Common myeloid progenitor, CD34-positive (primary cell): ENCODE measurements at regions not wholly inside any gene's neighbourhood (a gene's known extent, or its start where the extent isn't known, plus 50 kb on each side); places are given as distances from the start of the nearest gene placed in this dataset.

Experiments
- CTCF ChIA-PET: fragments of 350-600 bp; sonication (Branson Sonifier 250); formaldehyde crosslinking; loops from one replicate; lab custom pipeline; 2021; ENCODE audit warnings: antibody characterized with exemption; lab: Charles Lee
- POLR2A ChIA-PET: fragments of 350-600 bp; sonication (Branson Sonifier 250); formaldehyde crosslinking; loops from one replicate; lab custom pipeline; 2021; ENCODE audit warnings: antibody characterized with exemption; lab: Charles Lee
- DNase-seq, 3 donors: peaks; one replicate each; pipeline versions ENCODE4 v3.0.0 to v3.0.0-alpha.2; 2013
- H3K27ac ChIP-seq, 2 experiments: 1 replicate in 1 of 2; 2 replicates in 1 of 2; pipeline ENCODE4 v1.7.0; 2013; ENCODE audit warnings: inconsistent platforms in 2 of 2, low read length in 2 of 2, mild to moderate bottlenecking in 2 of 2, low read depth in 1 of 2, moderate library complexity in 1 of 2; ENCODE audit not compliant: severe bottlenecking in 2 of 2, insufficient read depth in 1 of 2, poor library complexity in 1 of 2
- H3K27me3 ChIP-seq, 5 experiments: replicated peaks in 2 of 5; 1 replicate in 3 of 5; 2 replicates in 2 of 5; pipeline versions ENCODE4 v1.6.1 to v1.7.0; 2013; ENCODE audit warnings: low read length in 4 of 5, mild to moderate bottlenecking in 2 of 5, moderate library complexity in 2 of 5, inconsistent platforms in 1 of 5; ENCODE audit not compliant: insufficient read depth in 5 of 5, control insufficient read depth in 4 of 5
- H3K36me3 ChIP-seq, 4 experiments: 1 replicate in 2 of 4; 2 replicates in 2 of 4; pipeline versions ENCODE4 v1.6.1 to v1.7.0; 2013; ENCODE audit warnings: low read length in 3 of 4, control low read depth in 1 of 4, mild to moderate bottlenecking in 1 of 4; ENCODE audit not compliant: control insufficient read depth in 4 of 4, insufficient read depth in 4 of 4
- H3K4me1 ChIP-seq, 4 experiments: 1 replicate in 3 of 4; 2 replicates in 1 of 4; pipeline versions ENCODE4 v1.6.1 to v1.7.1; 2013; ENCODE audit warnings: low read length in 3 of 4, mild to moderate bottlenecking in 3 of 4, control low read depth in 1 of 4, inconsistent platforms in 1 of 4, moderate library complexity in 1 of 4; ENCODE audit not compliant: control insufficient read depth in 4 of 4, insufficient read depth in 4 of 4; ENCODE audit errors: control extremely low read depth in 1 of 4
- H3K4me3 ChIP-seq, 7 experiments: 1 replicate in 4 of 7; 2 replicates in 3 of 7; pipeline versions ENCODE4 v1.5.1 to v1.7.0; 2013; ENCODE audit warnings: mild to moderate bottlenecking in 7 of 7, low read length in 6 of 7, moderate library complexity in 6 of 7, inconsistent platforms in 2 of 7, low read depth in 2 of 7, control low read depth in 1 of 7; ENCODE audit not compliant: insufficient read depth in 4 of 7, control insufficient read depth in 1 of 7; ENCODE audit errors: extremely low read depth in 1 of 7
- H3K9me3 ChIP-seq, 5 experiments: 1 replicate in 4 of 5; 2 replicates in 1 of 5; pipeline versions ENCODE4 v1.6.1 to v1.7.1; 2013; ENCODE audit warnings: low read length in 4 of 5, mild to moderate bottlenecking in 2 of 5, inconsistent platforms in 1 of 5, low read depth in 1 of 5, moderate library complexity in 1 of 5; ENCODE audit not compliant: control insufficient read depth in 4 of 5, insufficient read depth in 2 of 5; ENCODE audit errors: control extremely low read depth in 1 of 5
- WGBS: methylation state at CpG from one replicate; pipeline ENCODE4 v1.1.5; 2013; ENCODE audit not compliant: insufficient coverage; 5-methylcytosine and 5-hydroxymethylcytosine counted together

DNA sequence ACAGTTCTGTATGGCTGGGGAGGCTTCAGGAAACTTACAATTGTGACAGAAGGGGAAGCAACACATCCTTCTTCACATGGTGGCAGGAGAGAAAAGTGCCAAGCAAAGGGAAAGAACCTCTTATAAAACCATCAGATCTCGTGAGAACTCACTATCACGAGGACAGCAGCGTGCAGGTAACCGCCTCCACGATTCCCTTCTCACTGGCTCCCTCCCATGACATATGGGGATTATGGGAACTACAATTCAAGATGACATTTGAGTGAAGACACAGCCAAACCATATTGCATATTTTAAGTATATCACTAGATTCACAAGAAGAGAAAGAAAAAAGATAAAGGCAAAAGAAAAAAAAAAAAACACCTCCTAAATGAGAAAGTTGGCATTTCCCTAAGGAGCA, 431.9 kb upstream of the RGS17 start:
- H3K27me3 ChIP-seq, result peaks cover 0 to 2% (median 0%) of the 10 kb centered on the region in 5 experiments
- POLR2A ChIA-PET, result no interaction called here
- CTCF ChIA-PET, result no interaction called here
- H3K27ac ChIP-seq, result no peak overlapping the region
- WGBS, result no CpG with 5 or more reads among the region's 5 CpGs
- H3K36me3 ChIP-seq, result no peaks in the 10 kb centered on the region
- no peak overlapping the region for H3K4me3 ChIP-seq
- H3K4me1 ChIP-seq, result no peaks in the 10 kb centered on the region
- no peak for DNase-seq
- no peaks in the 10 kb centered on the region for H3K9me3 ChIP-seq

DNA sequence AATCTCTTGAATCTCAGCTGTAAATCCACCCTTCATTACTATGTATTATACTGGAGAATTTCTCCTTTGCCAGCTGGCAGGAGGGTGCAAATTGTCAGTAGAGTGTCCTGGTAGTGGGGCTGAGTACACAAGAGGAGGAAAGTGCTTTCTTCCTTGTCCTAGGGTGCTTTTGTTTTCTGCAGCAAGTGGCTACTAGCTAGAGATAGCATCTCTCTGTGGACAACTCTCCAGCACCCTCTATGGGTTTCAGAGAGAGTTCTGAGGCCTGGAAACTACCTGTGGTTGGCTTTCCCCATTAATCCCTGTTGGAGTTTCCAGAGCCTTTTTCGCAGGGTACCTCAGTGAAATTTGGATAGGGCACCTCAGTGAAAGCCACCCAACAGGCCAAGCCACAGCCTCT, 422.5 kb upstream of the RGS17 start:
- Histone ChIP-seq H3K27ac (no peak overlapping the region), H3K27me3 (no peaks in the 10 kb centered on the region), H3K36me3 (no peaks in the 10 kb centered on the region), H3K9me3 (no peaks in the 10 kb centered on the region), H3K4me1 (no peaks in the 10 kb centered on the region), H3K4me3 (no peak overlapping the region)
- POLR2A ChIA-PET, result no interaction called here
- CTCF ChIA-PET, result interaction anchor here (1.0 to 1.5 kb wide), 3 partner anchors 11 to 323 kb away, joined by 3 to 5 read pairs (median 4); no protein-coding TSS in a partner anchor
- peak in 2 of 3 donors; percentile 15 to 17 for DNase-seq
- 100% methylated on average over 1 of the region's 1 CpG for WGBS

GRCh38 chr6:153539602-153540001, 408.5 kb upstream of the RGS17 start:
- H3K4me3 ChIP-seq, result no peak overlapping the region
- H3K27me3 ChIP-seq, result no peaks in the 10 kb centered on the region
- DNase-seq, result peak; percentile 2 to 69 (median 55)
- H3K27ac ChIP-seq, result no peak overlapping the region
- CTCF ChIA-PET, result no interaction called here
- no peaks in the 10 kb centered on the region for H3K36me3 ChIP-seq
- peaks cover 0 to 2% (median 0%) of the 10 kb centered on the region in 4 experiments for H3K4me1 ChIP-seq
- 10% methylated on average over 2 of the region's 2 CpGs for WGBS
- peaks cover 0 to 9% (median 0%) of the 10 kb centered on the region in 5 experiments for H3K9me3 ChIP-seq
- POLR2A ChIA-PET, result interaction anchor here (0.6 kb wide), 1 partner anchor 1000 kb away, joined by 4 read pairs; no protein-coding TSS in a partner anchor

GRCh38 chr6:153538491-153538890, 407.4 kb upstream of the RGS17 start:
- no peak for DNase-seq
- no peak overlapping the region for H3K4me3 ChIP-seq
- H3K36me3 ChIP-seq, result no peaks in the 10 kb centered on the region
- H3K4me1 ChIP-seq, result peaks cover 0 to 2% (median 0%) of the 10 kb centered on the region in 4 experiments
- no peak overlapping the region for H3K27ac ChIP-seq
- ChIA-PET CTCF (interaction anchor here (0.6 kb wide), 1 partner anchor 27 kb away, joined by 3 read pairs; no protein-coding TSS in a partner anchor), POLR2A (no interaction called here)
- WGBS, result no CpG with 5 or more reads among the region's 1 CpG
- H3K9me3 ChIP-seq, result peaks cover 0 to 7% (median 0%) of the 10 kb centered on the region in 5 experiments
- H3K27me3 ChIP-seq, result no peaks in the 10 kb centered on the region

- DNase-seq, result no peak
Measured at GRCh38 chr6:153537422-153537821, 406.3 kb upstream of the RGS17 start.

GRCh38 chr6:153526479-153526878, 395.4 kb upstream of the RGS17 start:
- WGBS, result 80% methylated on average over 1 of the region's 3 CpGs
- Histone ChIP-seq H3K4me1 (no peaks in the 10 kb centered on the region), H3K27me3 (no peaks in the 10 kb centered on the region), H3K36me3 (no peaks in the 10 kb centered on the region), H3K27ac (no peak overlapping the region), H3K9me3 (peaks cover 0 to 2% (median 0%) of the 10 kb centered on the region in 5 experiments), H3K4me3 (no peak overlapping the region)
- ChIA-PET POLR2A (no interaction called here), CTCF (no interaction called here)
- no peak for DNase-seq

More at GRCh38 chr6:153537422-153537821, 406.3 kb upstream of the RGS17 start:
- Histone ChIP-seq H3K4me1 (peaks cover 0 to 2% (median 0%) of the 10 kb centered on the region in 4 experiments), H3K36me3 (no peaks in the 10 kb centered on the region), H3K27me3 (no peaks in the 10 kb centered on the region), H3K9me3 (no peaks in the 10 kb centered on the region), H3K27ac (no peak overlapping the region), H3K4me3 (no peak overlapping the region)
- ChIA-PET POLR2A (no interaction called here), CTCF (no interaction called here)
- 80% methylated on average over 1 of the region's 1 CpG for WGBS

GRCh38 chr6:153525998-153526397, 394.9 kb upstream of the RGS17 start:
- no peaks in the 10 kb centered on the region for H3K36me3 ChIP-seq
- H3K27ac ChIP-seq, result no peak overlapping the region
- H3K9me3 ChIP-seq, result no peaks in the 10 kb centered on the region
- CTCF ChIA-PET, result no interaction called here
- H3K4me3 ChIP-seq, result no peak overlapping the region
- no CpG with 5 or more reads among the region's 1 CpG for WGBS
- no peak for DNase-seq
- H3K4me1 ChIP-seq, result no peaks in the 10 kb centered on the region
- POLR2A ChIA-PET, result no interaction called here
- H3K27me3 ChIP-seq, result no peaks in the 10 kb centered on the region
